IgD-negative memory B cell (primary cell): ENCODE measurements at regions not wholly inside any gene's neighbourhood (a gene's known extent, or its start where the extent isn't known, plus 50 kb on each side); places are given as distances from the start of the nearest gene placed in this dataset.
"Not testable (repeated sequence)": the region's sequence is repeated elsewhere in the genome, so short reads cannot be mapped to it uniquely, and the experiment has no call there.

ENCODE experiments used
- H3K27ac Mint-ChIP-seq, 3 donors: one replicate each; pipeline ENCODE4 v1.8.0; 2020 to 2022; ENCODE audit warnings: mild to moderate bottlenecking in 3 of 3, mixed read lengths in 3 of 3, moderate library complexity in 1 of 3
- H3K27me3 Mint-ChIP-seq: one replicate; pipeline ENCODE4 v1.8.0; 2021; ENCODE audit warnings: mixed read lengths
- H3K36me3 Mint-ChIP-seq: one replicate; pipeline ENCODE4 v1.8.0; 2020; ENCODE audit warnings: mild to moderate bottlenecking, mixed read lengths
- H3K4me1 Mint-ChIP-seq, 3 donors: one replicate each; pipeline ENCODE4 v1.8.0; 2020 to 2022; ENCODE audit warnings: mixed read lengths in 3 of 3, mild to moderate bottlenecking in 1 of 3
- H3K4me3 Mint-ChIP-seq, 4 donors: one replicate each; pipeline ENCODE4 v1.8.0; 2020 to 2022; ENCODE audit warnings: mild to moderate bottlenecking in 4 of 4, mixed read lengths in 4 of 4, moderate library complexity in 3 of 4
- H3K9me3 Mint-ChIP-seq, 3 donors: one replicate each; pipeline ENCODE4 v1.8.0; 2020 to 2021; ENCODE audit warnings: mixed read lengths in 3 of 3, mild to moderate bottlenecking in 1 of 3

DNA sequence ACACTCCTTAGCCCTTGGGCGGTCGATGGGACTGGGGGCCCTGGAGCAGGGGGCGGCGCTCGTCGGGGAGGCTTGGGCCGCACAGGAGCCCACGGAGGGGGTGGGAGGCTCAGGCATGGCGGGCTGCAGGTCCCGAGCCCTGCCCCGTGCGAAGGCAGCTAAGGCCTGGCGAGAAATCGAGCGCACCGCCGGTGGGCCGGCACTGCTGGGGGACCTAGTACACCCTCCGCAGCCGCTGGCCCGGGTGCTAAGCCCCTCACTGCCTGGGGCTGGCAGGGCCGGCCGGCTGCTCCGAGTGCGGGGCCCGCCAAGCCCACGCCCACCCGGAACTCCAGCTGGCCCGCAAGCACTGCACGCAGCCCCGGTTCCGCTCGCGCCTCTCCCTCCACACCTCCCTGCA is 68.0 kb upstream of the DDR1 start:
- H3K27me3 Mint-ChIP-seq, H3K27ac Mint-ChIP-seq, H3K9me3 Mint-ChIP-seq, H3K36me3 Mint-ChIP-seq, H3K4me3 Mint-ChIP-seq: not testable (repeated sequence)
- H3K4me1 Mint-ChIP-seq, result peaks cover 4 to 11% (median 9%) of the 10 kb centered on the region in 3 donors

GRCh38 chr6:30815041-30815742 is 69.1 kb upstream of the DDR1 start:
- Mint-ChIP-seq H3K4me1 (peaks cover 15 to 20% (median 18%) of the 10 kb centered on the region in 3 donors), H3K27ac (peak overlapping the region in 2 of 3 donors; percentile 67 to 69)
- H3K4me3 Mint-ChIP-seq, H3K9me3 Mint-ChIP-seq, H3K36me3 Mint-ChIP-seq, H3K27me3 Mint-ChIP-seq: not testable (repeated sequence)

DNA sequence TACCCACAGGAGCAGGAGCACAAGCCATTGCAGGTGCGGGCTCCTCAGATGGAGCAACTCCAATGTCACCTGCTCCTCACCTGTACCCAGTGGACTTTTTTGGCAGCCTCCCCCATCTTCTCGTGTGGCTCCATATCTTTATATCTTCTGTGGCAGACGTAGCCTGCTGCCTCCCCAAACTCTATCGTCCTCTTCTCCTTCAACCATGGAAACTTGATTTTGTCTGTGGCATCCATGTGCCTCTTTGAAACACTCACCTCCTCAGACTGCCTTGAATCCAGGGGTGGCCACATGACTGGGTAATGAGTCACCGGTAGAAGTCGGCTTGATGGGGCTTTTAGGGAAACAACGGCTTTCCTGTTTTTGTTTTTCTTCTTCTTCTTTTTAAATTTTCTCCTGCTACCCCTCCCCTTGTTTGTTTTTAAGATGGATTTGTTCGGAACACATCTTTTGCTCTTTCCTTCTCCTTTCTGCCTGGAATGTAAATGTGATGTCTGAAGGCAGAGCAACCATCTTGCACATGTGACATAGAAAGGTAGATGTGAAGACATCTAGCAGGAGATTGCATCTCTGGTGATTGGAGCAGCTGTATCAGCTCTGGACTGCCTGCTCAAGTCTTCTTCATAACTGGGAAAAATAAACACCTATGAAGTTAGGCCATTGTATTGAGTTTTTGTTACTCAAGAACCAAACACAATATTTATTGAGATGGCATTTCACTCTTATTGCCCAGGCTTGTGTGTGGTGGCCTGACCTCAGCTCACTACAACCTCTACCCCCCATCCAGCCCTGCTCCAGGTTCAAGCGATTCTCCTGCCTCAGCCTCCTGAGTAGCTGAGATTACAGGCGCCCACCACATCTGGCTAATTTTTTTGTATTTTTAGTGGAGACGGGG is 69.9 kb upstream of the DDR1 start:
- Mint-ChIP-seq H3K27ac (peak overlapping the region in 1 of 3 donors; percentile 72), H3K4me3 (peak overlapping the region in 1 of 4 donors; percentile 18), H3K4me1 (peaks cover 16 to 26% (median 18%) of the 10 kb centered on the region in 3 donors), H3K36me3 (peaks cover 1% of the 10 kb centered on the region), H3K27me3 (peaks cover 2% of the 10 kb centered on the region), H3K9me3 (no peaks in the 10 kb centered on the region)

DNA sequence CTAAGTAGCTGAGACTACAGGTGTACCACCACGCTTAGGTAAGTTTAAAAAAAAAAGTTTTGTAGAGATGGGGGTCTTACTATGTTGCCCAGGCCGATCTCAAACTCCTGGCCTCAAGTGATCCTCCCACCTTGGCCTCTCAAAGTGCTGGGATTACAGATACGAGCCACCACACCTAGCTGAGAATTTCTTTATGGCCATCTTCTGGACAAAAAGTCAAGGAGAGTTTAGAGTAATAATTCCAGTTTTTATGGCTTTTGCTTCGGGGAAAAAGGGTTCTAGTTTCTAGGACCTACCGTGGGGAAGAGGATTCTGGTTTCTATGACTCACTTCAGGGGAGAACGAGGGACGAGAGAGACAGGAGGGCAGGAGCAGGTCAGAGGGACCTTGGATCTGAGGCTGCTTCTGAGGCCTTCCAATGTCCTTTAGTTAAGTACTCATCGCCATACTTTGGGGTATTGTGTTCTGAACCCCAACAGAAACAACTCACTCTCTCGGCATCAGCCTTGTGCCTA is 69.3 kb upstream of the IER3 start:
- Mint-ChIP-seq H3K4me1 (peaks cover 16 to 27% (median 18%) of the 10 kb centered on the region in 3 donors), H3K36me3 (peaks cover 1% of the 10 kb centered on the region), H3K27me3 (peaks cover 2% of the 10 kb centered on the region), H3K27ac (peak overlapping the region in 1 of 3 donors; percentile 72), H3K4me3 (peak overlapping the region in 1 of 4 donors; percentile 73), H3K9me3 (no peaks in the 10 kb centered on the region)

GRCh38 chr6:30810813-30811339 is 66.5 kb upstream of the IER3 start:
- H3K4me1 Mint-ChIP-seq, result peaks cover 15 to 23% (median 15%) of the 10 kb centered on the region in 3 donors
- no peaks in the 10 kb centered on the region for H3K9me3 Mint-ChIP-seq
- H3K27ac Mint-ChIP-seq, result peak overlapping the region in 1 of 3 donors; percentile 4
- peak overlapping the region in 1 of 4 donors; percentile 30 for H3K4me3 Mint-ChIP-seq
- H3K27me3 Mint-ChIP-seq, result peaks cover 3% of the 10 kb centered on the region
- H3K36me3 Mint-ChIP-seq, result no peaks in the 10 kb centered on the region

- peaks cover 10 to 16% (median 12%) of the 10 kb centered on the region in 3 donors for H3K4me1 Mint-ChIP-seq
- H3K36me3 Mint-ChIP-seq, H3K27me3 Mint-ChIP-seq, H3K9me3 Mint-ChIP-seq, H3K4me3 Mint-ChIP-seq, H3K27ac Mint-ChIP-seq: not testable (repeated sequence)
Measured at GRCh38 chr6:30807566-30807965, 63.2 kb upstream of the IER3 start.

- H3K27me3 Mint-ChIP-seq, result peaks cover 4% of the 10 kb centered on the region
- H3K4me3 Mint-ChIP-seq, result no peak overlapping the region
- H3K36me3 Mint-ChIP-seq, result no peaks in the 10 kb centered on the region
- H3K27ac Mint-ChIP-seq, result no peak overlapping the region
- no peaks in the 10 kb centered on the region for H3K9me3 Mint-ChIP-seq
- H3K4me1 Mint-ChIP-seq, result peaks cover 10 to 16% (median 12%) of the 10 kb centered on the region in 3 donors
Measured at GRCh38 chr6:30806581-30807183, 62.3 kb upstream of the IER3 start.

GRCh38 chr6:30804333-30804732 is 60.0 kb upstream of the IER3 start:
- H3K4me1 Mint-ChIP-seq, result peaks cover 0 to 4% (median 1%) of the 10 kb centered on the region in 3 donors
- H3K27ac Mint-ChIP-seq, result peak overlapping the region in 1 of 3 donors; percentile 40
- peaks cover 4% of the 10 kb centered on the region for H3K27me3 Mint-ChIP-seq
- H3K36me3 Mint-ChIP-seq, result no peaks in the 10 kb centered on the region
- no peak overlapping the region for H3K4me3 Mint-ChIP-seq
- H3K9me3 Mint-ChIP-seq, result no peaks in the 10 kb centered on the region

DNA sequence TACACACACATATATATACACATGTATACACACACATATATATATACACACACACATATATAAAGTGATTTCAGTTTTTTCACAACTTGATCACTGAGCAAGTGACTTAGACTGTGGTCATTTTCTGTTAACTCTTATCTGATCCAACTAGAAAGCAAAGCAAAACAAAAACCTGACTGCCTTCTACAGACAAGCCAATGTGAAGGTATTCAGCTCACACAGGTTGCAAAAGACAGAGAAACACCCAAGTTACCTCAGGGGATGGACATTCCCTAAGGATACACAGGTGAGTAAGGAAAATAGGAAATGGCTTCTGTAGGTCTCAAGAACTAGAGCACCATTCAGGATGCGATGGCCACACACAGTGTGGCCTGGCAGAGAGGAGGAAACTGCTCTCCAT is 58.4 kb upstream of the IER3 start:
- H3K27ac Mint-ChIP-seq, result no peak overlapping the region
- H3K36me3 Mint-ChIP-seq, result no peaks in the 10 kb centered on the region
- peaks cover 4% of the 10 kb centered on the region for H3K27me3 Mint-ChIP-seq

GRCh38 chr6:30801950-30802349 is 57.6 kb upstream of the IER3 start:
- H3K4me3 Mint-ChIP-seq, result no peak overlapping the region
- H3K27ac Mint-ChIP-seq, result peak overlapping the region in 1 of 3 donors; percentile 78
- peaks cover 0 to 7% (median 1%) of the 10 kb centered on the region in 3 donors for H3K4me1 Mint-ChIP-seq
- H3K27me3 Mint-ChIP-seq, result peaks cover 4% of the 10 kb centered on the region
- H3K36me3 Mint-ChIP-seq, result no peaks in the 10 kb centered on the region
- no peaks in the 10 kb centered on the region for H3K9me3 Mint-ChIP-seq

More for the DNA sequence above, 58.4 kb upstream of the IER3 start:
- Mint-ChIP-seq H3K9me3 (no peaks in the 10 kb centered on the region), H3K4me3 (no peak overlapping the region), H3K4me1 (peaks cover 0 to 6% (median 1%) of the 10 kb centered on the region in 3 donors)

- Mint-ChIP-seq H3K27ac (no peak overlapping the region), H3K9me3 (no peaks in the 10 kb centered on the region), H3K36me3 (no peaks in the 10 kb centered on the region), H3K4me1 (peaks cover 0 to 7% (median 1%) of the 10 kb centered on the region in 3 donors), H3K27me3 (peaks cover 2% of the 10 kb centered on the region), H3K4me3 (no peak overlapping the region)
Measured at GRCh38 chr6:30800871-30801270, 56.5 kb upstream of the IER3 start.

- no peaks in the 10 kb centered on the region for H3K9me3 Mint-ChIP-seq
- no peak overlapping the region for H3K4me3 Mint-ChIP-seq
- H3K27me3 Mint-ChIP-seq, result no peaks in the 10 kb centered on the region
- H3K36me3 Mint-ChIP-seq, result no peaks in the 10 kb centered on the region
- H3K4me1 Mint-ChIP-seq, result peaks cover 3 to 7% (median 5%) of the 10 kb centered on the region in 3 donors
- H3K27ac Mint-ChIP-seq, result no peak overlapping the region
Measured at GRCh38 chr6:30799210-30799609, 54.9 kb upstream of the IER3 start.

DNA sequence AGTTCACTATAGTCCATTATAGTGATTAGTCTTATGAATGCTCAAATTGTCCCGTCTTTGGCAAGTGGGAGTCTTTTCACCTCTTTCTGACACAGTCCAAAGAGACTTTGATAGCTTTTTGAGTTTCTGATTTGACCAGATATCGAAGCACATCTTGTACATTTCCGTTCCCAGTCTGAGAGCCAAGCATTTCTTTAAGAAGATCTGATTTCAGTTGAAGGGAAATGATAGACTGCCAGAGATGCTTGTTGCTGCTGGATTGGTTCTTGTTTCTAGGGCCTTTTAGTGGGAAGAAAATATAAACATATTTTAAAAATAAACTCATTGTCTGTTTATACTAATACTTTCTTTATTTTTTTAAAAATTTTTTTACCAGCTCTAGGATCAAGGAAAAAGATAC is 54.1 kb upstream of the IER3 start:
- peaks cover 10 to 12% (median 10%) of the 10 kb centered on the region in 3 donors for H3K4me1 Mint-ChIP-seq
- no peak overlapping the region for H3K4me3 Mint-ChIP-seq
- no peak overlapping the region for H3K27ac Mint-ChIP-seq
- H3K36me3 Mint-ChIP-seq, result no peaks in the 10 kb centered on the region
- no peaks in the 10 kb centered on the region for H3K27me3 Mint-ChIP-seq
- H3K9me3 Mint-ChIP-seq, result no peaks in the 10 kb centered on the region

GRCh38 chr6:30795549-30796293 is 51.4 kb upstream of the IER3 start:
- no peak overlapping the region for H3K4me3 Mint-ChIP-seq
- H3K27me3 Mint-ChIP-seq, result no peaks in the 10 kb centered on the region
- H3K9me3 Mint-ChIP-seq, result no peaks in the 10 kb centered on the region
- peak overlapping the region in 1 of 3 donors; percentile 4 for H3K27ac Mint-ChIP-seq
- H3K36me3 Mint-ChIP-seq, result no peaks in the 10 kb centered on the region
- H3K4me1 Mint-ChIP-seq, result peaks cover 12 to 15% (median 13%) of the 10 kb centered on the region in 3 donors
